Colon (tissue), 2 donors: ENCODE measurements at regions not wholly inside any gene's neighbourhood (a gene's known extent, or its start where the extent isn't known, plus 50 kb on each side); places are given as distances from the start of the nearest gene placed in this dataset.
"Not testable (repeated sequence)": the region's sequence is repeated elsewhere in the genome, so short reads cannot be mapped to it uniquely, and the experiment has no call there.

Source experiments
- FAIRE-seq: peaks from 2 replicates; lab custom pipeline; 2012; peaks lifted over from hg19 to GRCh38; lab: Jason Lieb, UNC
- donor health status: control.
- donor health status: control.

GRCh38 chr1:60657926-60658325 is 424.4 kb upstream of the NFIA start:
- FAIRE-seq = no peak

- FAIRE-seq = no peak
Measured at GRCh38 chr1:60655679-60656355, 426.5 kb upstream of the NFIA start.

GRCh38 chr1:60640033-60640551 is 442.3 kb upstream of the NFIA start:
- FAIRE-seq = not testable (repeated sequence)

- peak; percentile 10 for FAIRE-seq
Measured at GRCh38 chr1:60639287-60639686, 443.1 kb upstream of the NFIA start.

DNA sequence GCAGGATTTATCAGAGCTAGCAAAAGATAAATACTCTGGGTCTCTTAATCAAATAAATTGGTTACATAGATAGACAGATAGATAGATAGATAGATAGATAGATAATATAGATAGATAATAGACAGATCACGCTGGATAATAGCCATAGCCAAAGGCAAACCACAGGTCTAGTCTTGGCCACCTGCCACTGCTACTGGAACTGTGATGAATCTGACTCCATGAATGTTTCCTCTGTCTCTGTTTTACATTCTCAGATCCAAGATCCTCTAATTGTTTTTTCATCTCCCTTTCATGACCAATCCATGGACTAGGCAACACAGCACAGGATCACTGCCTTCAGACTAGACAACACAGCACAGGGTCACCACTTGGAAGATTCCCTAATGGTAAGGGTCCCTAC is 444.7 kb upstream of the NFIA start:
- FAIRE-seq = no peak

GRCh38 chr1:60636946-60637345 is 445.4 kb upstream of the NFIA start:
- FAIRE-seq = no peak

GRCh38 chr1:60634106-60634505 is 448.3 kb upstream of the NFIA start:
- no peak for FAIRE-seq

- no peak for FAIRE-seq
Measured at GRCh38 chr1:60622486-60622885, 459.9 kb upstream of the NFIA start.

GRCh38 chr1:60621368-60621851 is 461.0 kb upstream of the NFIA start:
- FAIRE-seq = no peak

DNA sequence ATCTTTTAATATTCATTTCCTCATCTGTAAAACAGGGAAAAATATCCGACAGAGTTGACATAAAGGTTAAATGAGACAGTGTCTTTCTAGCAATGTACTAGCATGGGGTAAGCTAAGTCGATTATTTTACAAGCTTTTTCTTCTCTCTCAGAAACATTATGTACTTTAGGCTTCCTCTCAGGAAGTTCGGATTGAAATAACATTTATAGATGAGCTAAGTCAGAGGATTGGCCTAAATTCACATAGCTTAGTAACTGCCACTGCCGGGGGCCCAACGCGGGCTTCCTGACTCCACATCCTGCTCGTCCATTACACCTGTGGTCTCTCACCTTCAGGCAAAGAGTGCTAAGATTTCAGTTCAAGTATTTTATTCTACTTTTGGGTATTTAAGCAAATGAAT is 462.3 kb upstream of the NFIA start:
- FAIRE-seq = no peak

DNA sequence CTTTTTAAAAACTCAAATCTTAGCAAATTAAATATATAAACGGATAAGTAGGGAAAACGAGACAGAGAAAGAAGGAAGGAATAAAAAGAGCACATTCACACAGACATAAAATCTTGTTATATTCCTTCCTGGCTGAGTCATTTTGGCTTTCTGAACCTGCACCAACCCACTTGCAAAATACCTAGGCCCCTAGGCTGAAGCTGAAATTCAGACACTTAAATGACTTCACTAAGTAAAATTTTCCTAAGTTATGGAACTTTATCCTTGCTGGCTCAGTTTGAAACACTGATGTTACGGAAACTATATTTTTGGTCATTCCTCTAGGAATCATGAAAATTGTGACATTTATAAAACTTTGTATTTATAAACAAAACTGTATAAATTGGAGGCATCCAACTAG is 462.8 kb upstream of the NFIA start:
- no peak for FAIRE-seq

- no peak for FAIRE-seq
Measured at GRCh38 chr1:60615666-60616065, 466.7 kb upstream of the NFIA start.

DNA sequence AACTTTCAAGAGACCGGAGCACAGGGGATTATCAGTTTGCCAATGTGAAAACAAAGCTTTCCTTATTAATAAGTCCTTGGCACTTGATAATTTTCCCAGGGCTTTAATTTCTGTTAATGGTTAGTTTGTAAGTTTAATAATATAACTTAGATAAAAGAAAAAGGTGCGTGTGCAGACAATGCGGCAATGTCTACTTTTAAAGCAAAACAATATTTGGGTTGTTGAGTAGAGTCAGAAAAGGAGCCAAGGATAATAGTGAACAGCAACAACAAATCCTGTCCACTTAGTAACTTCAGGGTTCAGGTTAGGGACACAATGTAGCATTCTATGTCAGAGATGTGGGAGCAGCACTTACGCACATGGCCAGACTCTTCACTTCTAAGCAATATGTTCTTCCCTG is 469.6 kb upstream of the NFIA start:
- FAIRE-seq = no peak

GRCh38 chr1:60606921-60607320 is 475.4 kb upstream of the NFIA start:
- not testable (repeated sequence) for FAIRE-seq

- FAIRE-seq = no peak
Measured at GRCh38 chr1:60600532-60600931, 481.8 kb upstream of the NFIA start.

DNA sequence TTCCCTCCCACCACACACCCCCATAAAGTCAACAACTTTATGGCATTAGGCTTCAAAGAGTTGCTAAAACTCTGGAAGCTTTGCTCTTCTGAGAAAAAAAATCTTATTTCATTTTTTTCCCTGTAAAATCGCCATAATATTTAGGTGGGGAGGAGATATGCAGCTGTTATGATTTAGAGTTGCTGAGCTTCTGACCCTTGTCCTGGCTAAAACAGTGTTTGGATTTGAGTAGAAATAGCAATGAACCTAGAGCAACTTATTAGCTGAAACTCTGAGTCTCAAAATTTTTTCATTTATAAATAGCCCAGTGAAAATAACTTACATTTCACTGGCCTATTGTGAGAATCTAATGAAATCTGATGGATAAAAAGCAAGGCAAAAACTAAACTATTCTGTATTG is 482.8 kb upstream of the NFIA start:
- FAIRE-seq = no peak

GRCh38 chr1:60598041-60598910 is 484.1 kb upstream of the NFIA start:
- FAIRE-seq = no peak

DNA sequence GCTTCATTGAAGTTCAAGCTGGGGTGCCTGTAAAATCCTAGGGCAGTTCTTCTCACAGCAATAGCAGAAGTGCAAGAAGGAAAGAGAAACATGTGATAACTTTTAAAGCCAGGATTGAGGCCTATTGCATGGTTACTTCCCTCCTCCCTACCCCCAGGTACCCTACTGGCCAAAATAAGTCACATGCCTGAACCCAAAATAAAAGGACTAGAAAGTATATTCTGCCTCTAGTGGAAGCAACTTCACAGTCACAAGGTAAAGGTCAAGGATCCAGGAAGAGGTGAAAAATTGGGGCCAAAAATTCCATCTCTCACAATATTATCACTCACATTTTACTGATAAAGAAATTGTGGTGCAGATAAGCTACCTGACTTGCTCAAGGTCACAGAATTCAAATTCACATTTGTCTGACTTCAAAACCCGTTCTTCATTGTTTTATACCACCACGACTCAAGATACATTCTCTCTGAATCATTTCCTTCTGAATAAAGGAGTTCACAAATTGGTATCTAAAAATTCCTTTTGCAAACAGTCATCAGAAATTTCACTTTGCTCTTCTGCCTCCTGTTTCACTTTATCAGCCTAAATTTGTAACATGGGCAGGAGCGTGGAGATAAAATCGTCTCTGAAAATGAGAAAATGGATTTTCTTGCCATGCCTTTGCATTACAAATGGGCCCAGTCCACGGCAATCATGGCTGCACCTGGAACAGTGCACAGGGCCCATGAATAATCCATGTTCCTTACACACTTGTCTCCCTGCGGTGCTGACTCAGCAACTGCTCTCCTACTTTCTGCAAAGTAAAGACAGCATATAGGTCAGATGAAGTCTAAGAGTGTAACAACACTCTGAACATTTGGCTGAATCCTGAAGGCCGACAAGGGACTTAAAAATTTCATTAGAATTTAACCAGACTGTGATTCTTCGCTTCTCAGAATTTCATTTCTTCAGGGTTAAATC is 485.3 kb upstream of the NFIA start:
- FAIRE-seq = no peak

GRCh38 chr1:60591583-60591982 is 490.8 kb upstream of the NFIA start:
- peak; percentile 90 for FAIRE-seq

DNA sequence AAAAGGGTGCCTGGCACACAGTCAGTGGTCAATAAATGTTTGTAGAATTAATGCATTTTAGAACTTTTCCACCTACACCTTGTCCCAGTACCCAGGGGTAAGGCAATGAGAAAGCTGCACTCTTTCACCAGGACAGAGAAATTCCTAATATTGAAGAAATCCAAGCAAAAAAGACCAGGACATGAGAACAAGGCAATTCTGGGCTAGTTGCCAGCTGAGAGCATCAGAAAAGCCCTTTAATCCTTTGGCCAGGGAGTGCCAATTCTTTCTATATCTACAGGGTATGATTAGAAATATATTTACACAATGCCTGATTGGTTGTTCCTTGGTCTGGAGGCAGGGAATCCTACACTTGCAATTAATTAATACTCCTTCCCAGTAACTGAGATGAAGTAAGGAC is 492.4 kb upstream of the NFIA start:
- no peak for FAIRE-seq

GRCh38 chr1:60589046-60589748 is 493.2 kb upstream of the NFIA start:
- no peak for FAIRE-seq
